Stomach smooth muscle (tissue), 2 donors: ENCODE measurements at regions not wholly inside any gene's neighbourhood (a gene's known extent, or its start where the extent isn't known, plus 50 kb on each side); places are given as distances from the start of the nearest gene placed in this dataset.

Experiments
- H3K27ac ChIP-seq: one replicate; pipeline ENCODE4 v1.7.0; 2013; ENCODE audit warnings: mild to moderate bottlenecking, low read length, inconsistent platforms
- H3K27me3 ChIP-seq, 2 donors: one replicate each; pipeline ENCODE4 v1.7.0; 2013; ENCODE audit warnings: low read length in 2 of 2; ENCODE audit not compliant: insufficient read depth in 2 of 2, control insufficient read depth in 1 of 2
- H3K36me3 ChIP-seq, 2 donors: one replicate each; pipeline ENCODE4 v1.7.0; 2013; ENCODE audit warnings: low read length in 2 of 2; ENCODE audit not compliant: control insufficient read depth in 2 of 2, insufficient read depth in 2 of 2
- H3K4me1 ChIP-seq: one replicate; pipeline ENCODE4 v1.7.0; 2013; ENCODE audit warnings: low read length; ENCODE audit not compliant: control insufficient read depth, insufficient read depth
- H3K4me3 ChIP-seq, 2 donors: one replicate each; pipeline ENCODE4 v1.7.0; 2013; ENCODE audit warnings: low read length in 2 of 2
- H3K9ac ChIP-seq, 2 donors: one replicate each; pipeline ENCODE4 v1.7.0; 2013; ENCODE audit warnings: low read length in 2 of 2, mild to moderate bottlenecking in 1 of 2
- H3K9me3 ChIP-seq, 2 donors: one replicate each; pipeline ENCODE4 v1.7.0; 2013; ENCODE audit warnings: low read length in 2 of 2; ENCODE audit not compliant: control insufficient read depth in 2 of 2
- donor health status: healthy.
- donor health status: Pancreatic carcinoma.

- no peaks in the 10 kb centered on the region for H3K4me1 ChIP-seq
These were observed 142.8 kb upstream of the IQSEC1 start for GRCh38 chr3:13215940-13216546.

DNA sequence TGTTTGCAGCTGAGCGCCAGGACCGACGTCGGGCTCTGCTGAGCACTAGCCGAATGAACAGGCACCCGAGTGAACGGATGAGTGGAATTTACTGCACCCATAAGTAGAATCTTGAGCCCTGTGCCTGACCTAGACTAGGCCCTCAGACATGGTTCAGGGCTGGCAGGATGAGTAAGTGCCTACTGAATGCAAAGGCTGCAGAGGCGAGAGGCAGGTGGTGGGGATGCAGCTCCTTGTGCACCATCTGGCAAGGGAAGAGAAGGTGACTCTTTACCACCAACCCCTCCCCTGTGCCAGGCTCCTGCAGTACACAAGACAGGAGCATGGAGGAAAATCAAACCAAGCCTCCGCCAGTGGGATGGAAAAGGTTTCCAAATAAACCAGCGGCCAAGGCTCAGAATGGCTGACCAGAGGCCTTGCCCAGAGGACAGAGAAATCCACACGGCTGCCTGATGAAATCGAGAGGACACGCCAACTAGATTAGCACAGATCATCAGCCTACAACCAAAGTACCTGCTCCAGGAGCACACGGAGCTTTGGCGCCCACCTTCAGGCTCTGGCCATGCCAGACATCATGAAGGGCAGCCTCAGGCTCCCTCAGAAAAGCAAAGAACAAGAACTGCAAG lies 141.7 kb upstream of the IQSEC1 start:
- Histone ChIP-seq H3K9ac (no peak overlapping the region), H3K9me3 (no peaks in the 10 kb centered on the region), H3K4me3 (no peak overlapping the region), H3K4me1 (no peaks in the 10 kb centered on the region), H3K36me3 (no peaks in the 10 kb centered on the region), H3K27me3 (peaks cover 0 to 5% of the 10 kb centered on the region in 2 donors), H3K27ac (no peak overlapping the region)

More at GRCh38 chr3:13215940-13216546, 142.8 kb upstream of the IQSEC1 start:
- no peak overlapping the region for H3K9ac ChIP-seq
- H3K4me3 ChIP-seq: no peak overlapping the region
- no peak overlapping the region for H3K27ac ChIP-seq
- H3K36me3 ChIP-seq: no peaks in the 10 kb centered on the region
- H3K9me3 ChIP-seq: no peaks in the 10 kb centered on the region
- peaks cover 0 to 5% of the 10 kb centered on the region in 2 donors for H3K27me3 ChIP-seq

GRCh38 chr3:13213911-13214846 lies 140.9 kb upstream of the IQSEC1 start:
- Histone ChIP-seq H3K9ac (no peak overlapping the region), H3K36me3 (no peaks in the 10 kb centered on the region), H3K9me3 (no peaks in the 10 kb centered on the region), H3K4me3 (no peak overlapping the region), H3K4me1 (no peaks in the 10 kb centered on the region), H3K27me3 (peaks cover 0 to 5% of the 10 kb centered on the region in 2 donors), H3K27ac (no peak overlapping the region)

GRCh38 chr3:13213490-13213889 lies 140.3 kb upstream of the IQSEC1 start:
- Histone ChIP-seq H3K9ac (no peak overlapping the region), H3K9me3 (no peaks in the 10 kb centered on the region), H3K27me3 (peaks cover 0 to 5% of the 10 kb centered on the region in 2 donors), H3K4me3 (no peak overlapping the region), H3K36me3 (no peaks in the 10 kb centered on the region), H3K4me1 (no peaks in the 10 kb centered on the region), H3K27ac (no peak overlapping the region)

GRCh38 chr3:13211605-13212210 lies 138.5 kb upstream of the IQSEC1 start:
- H3K4me1 ChIP-seq: no peaks in the 10 kb centered on the region
- H3K36me3 ChIP-seq: no peaks in the 10 kb centered on the region
- H3K9ac ChIP-seq: no peak overlapping the region
- no peaks in the 10 kb centered on the region for H3K9me3 ChIP-seq
- H3K27me3 ChIP-seq: peaks cover 1 to 7% of the 10 kb centered on the region in 2 donors
- H3K4me3 ChIP-seq: no peak overlapping the region
- H3K27ac ChIP-seq: no peak overlapping the region

DNA sequence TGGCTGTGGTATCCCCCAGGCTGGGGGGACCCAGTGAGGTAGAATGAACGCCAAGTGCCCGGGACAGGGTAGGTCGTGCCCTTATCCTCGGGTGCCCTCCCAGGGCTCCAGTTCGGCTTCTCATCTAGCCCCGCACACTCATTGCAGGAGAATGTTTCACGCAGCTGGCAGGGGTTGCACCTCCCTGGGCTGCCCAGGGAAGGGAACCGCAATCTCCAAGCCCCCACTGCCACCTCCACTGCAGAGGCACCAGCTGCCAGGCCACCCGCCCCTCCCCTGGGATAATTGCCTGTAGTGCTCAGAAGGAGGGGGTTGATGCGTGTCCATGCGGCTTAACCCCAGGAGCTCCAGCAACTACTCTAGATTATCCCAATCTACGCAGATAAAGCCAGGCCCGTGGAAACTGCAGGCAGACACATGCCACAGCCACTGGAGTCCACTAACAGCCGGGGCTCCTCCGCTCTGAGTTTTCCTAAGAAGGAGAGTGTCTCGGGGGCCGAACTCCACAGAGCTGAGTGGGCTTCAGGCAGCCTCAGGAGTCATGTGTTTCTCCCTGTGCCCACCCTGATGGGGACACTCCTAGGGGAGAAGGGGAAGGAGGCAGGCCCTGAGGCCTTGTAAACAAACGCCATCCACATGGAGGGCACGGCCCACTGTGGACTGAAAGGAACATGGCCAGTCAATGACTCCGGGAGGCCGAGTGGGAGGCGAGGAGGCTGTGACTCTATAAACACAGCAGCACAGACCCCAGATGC lies 137.2 kb upstream of the IQSEC1 start:
- H3K4me1 ChIP-seq: no peaks in the 10 kb centered on the region
- H3K4me3 ChIP-seq: no peak overlapping the region
- no peak overlapping the region for H3K9ac ChIP-seq
- H3K27me3 ChIP-seq: peaks cover 4 to 7% of the 10 kb centered on the region in 2 donors
- no peak overlapping the region for H3K27ac ChIP-seq
- H3K36me3 ChIP-seq: no peaks in the 10 kb centered on the region
- H3K9me3 ChIP-seq: no peaks in the 10 kb centered on the region

GRCh38 chr3:13209634-13209997 lies 136.4 kb upstream of the IQSEC1 start:
- H3K27me3 ChIP-seq: peaks cover 7 to 9% of the 10 kb centered on the region in 2 donors
- no peaks in the 10 kb centered on the region for H3K9me3 ChIP-seq
- H3K27ac ChIP-seq: no peak overlapping the region
- no peaks in the 10 kb centered on the region for H3K36me3 ChIP-seq
- H3K4me1 ChIP-seq: no peaks in the 10 kb centered on the region
- no peak overlapping the region for H3K4me3 ChIP-seq
- no peak overlapping the region for H3K9ac ChIP-seq

DNA sequence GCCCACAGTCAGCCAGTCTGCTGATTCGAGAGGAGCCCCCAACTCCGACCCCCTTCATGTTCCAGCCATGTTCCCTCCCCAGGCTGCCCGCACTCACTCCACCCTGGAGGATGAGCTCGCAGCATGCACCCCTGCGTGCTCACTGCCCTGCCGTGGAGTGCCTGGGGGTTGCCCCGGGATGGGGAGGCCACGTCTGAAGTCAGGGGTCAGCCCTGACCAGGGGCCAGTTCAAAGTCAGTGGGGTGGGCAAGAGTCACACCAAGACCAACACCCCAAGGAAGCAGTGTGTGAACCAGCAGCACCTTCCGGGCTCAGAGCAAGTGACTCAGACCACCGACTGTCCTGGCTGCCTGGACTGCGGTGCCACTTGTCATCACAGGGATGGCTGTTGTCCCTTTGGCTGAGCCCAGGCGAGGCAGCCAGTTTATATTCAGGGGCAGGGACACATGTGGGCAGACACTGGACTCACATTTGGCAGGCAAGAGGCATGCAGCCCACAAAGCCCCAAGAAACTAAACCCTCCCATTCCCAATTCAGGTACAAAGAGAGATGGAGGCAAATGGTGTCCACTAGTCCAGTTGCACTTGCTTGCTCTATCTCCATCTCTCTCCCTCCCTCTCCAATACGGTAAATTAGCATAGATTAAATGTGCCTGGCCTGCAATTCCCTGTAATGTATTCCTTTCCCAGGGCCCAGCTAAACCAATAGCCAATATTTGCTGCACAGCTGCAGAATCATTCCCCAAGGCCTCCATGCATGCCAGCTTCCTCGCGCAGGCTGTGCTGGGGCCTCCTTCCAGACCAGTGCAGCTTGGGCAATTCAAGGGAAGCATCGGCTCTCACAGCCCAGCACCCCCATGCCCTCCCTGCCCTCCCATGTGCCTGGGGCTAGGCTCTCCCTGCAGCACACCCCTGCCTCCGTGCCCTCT lies 135.7 kb upstream of the IQSEC1 start:
- Histone ChIP-seq H3K4me1 (no peaks in the 10 kb centered on the region), H3K27me3 (peaks cover 9 to 13% of the 10 kb centered on the region in 2 donors), H3K9ac (no peak overlapping the region), H3K9me3 (no peaks in the 10 kb centered on the region), H3K27ac (no peak overlapping the region), H3K36me3 (no peaks in the 10 kb centered on the region), H3K4me3 (no peak overlapping the region)

DNA sequence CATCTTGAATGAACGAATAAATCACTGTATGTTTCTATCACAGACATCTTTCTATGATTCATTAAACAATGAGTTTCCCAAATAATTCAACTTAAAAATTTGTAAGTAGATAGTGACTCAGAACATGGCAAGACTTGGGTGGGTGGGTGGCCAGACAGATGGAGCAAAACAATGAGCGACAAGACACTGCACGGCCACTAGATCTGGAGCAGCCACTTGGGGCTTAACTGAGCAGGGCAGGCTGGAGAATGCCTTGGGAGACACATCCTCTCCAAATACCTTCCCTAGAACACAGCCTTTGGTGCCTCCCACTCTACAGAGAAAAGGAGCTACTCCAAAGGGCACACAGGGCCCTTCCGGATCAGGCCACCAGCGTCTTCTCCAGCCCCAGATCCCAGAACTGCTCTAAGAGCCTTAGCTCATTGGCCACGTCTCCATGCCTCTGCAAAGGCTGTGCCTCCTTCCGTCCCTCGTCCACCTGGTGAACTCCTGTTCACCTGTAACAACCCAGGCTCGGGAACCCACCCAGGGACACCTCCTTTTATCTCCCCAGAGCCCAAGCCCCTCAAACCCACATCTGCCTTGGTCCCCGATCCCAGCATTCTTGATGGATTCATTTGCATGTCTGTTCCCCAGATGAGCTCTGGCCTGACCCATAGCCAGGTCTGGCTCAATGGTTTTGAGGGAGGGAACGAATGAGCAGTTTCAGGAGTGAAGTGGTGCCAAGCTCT lies 134.9 kb upstream of the IQSEC1 start:
- peaks cover 13 to 17% of the 10 kb centered on the region in 2 donors for H3K27me3 ChIP-seq

More for the DNA sequence above, 134.9 kb upstream of the IQSEC1 start:
- no peak overlapping the region for H3K9ac ChIP-seq
- H3K9me3 ChIP-seq: no peaks in the 10 kb centered on the region
- no peaks in the 10 kb centered on the region for H3K4me1 ChIP-seq
- H3K27ac ChIP-seq: no peak overlapping the region
- no peak overlapping the region for H3K4me3 ChIP-seq
- H3K36me3 ChIP-seq: no peaks in the 10 kb centered on the region
